MM.1S (cell line): ENCODE measurements at regions not wholly inside any gene's neighbourhood (a gene's known extent, or its start where the extent isn't known, plus 50 kb on each side); places are given as distances from the start of the nearest gene placed in this dataset.

Experiments used
- EZH2 ChIP-seq: fragments of 300-600 bp; sonication (generic); optimal IDR thresholded peaks from 2 replicates; pipeline ENCODE3; 2017; ENCODE audit warnings: low read depth, mild to moderate bottlenecking, antibody characterized with exemption, low read length, mixed read lengths
- TF ChIP-seq, protein P1 (sequence below): fragments of 300-600 bp; sonication (generic); IDR thresholded peaks from 2 replicates; pipeline ENCODE4 v1.5.1; 2016; ENCODE audit warnings: antibody characterized with exemption, low read length, mixed read lengths

DNA sequence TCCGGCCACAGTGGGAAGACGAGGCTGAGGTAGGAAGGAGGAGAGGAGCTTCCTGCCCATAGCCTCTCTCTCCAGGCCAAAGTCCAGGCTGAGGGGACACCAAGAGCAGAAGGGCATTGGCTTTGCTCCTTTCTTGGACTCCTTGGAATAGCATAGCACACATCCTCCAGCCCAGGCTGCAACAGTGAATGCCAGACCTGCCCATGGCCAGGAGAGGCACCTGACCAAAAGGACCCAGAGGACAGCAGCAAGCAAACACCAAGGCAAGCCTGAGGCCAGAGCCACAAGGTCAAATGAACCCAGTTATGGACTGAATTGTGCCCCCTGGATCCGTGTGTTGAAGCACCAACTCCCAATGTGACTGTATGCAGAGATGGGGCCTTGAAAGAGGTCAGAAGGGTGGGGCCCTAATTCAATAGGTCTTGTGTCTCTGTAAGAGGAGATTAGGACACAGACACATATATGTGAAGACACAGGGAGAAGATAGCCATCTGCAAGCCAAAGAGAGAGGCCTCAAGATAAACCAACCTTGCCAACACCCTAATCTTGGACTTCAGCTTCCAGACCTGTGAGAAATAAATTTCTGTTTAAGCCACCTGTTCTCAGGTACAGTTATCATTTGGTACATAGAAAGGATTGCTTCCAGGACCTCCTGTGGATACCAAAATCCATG is 126.5 kb upstream of the NXT1 start:
- TF ChIP-seq, protein P1, sequence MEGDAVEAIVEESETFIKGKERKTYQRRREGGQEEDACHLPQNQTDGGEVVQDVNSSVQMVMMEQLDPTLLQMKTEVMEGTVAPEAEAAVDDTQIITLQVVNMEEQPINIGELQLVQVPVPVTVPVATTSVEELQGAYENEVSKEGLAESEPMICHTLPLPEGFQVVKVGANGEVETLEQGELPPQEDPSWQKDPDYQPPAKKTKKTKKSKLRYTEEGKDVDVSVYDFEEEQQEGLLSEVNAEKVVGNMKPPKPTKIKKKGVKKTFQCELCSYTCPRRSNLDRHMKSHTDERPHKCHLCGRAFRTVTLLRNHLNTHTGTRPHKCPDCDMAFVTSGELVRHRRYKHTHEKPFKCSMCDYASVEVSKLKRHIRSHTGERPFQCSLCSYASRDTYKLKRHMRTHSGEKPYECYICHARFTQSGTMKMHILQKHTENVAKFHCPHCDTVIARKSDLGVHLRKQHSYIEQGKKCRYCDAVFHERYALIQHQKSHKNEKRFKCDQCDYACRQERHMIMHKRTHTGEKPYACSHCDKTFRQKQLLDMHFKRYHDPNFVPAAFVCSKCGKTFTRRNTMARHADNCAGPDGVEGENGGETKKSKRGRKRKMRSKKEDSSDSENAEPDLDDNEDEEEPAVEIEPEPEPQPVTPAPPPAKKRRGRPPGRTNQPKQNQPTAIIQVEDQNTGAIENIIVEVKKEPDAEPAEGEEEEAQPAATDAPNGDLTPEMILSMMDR: no peak
- no peak for TF ChIP-seq EZH2
